Natural killer cell (primary cell): ENCODE measurements at regions not wholly inside any gene's neighbourhood (a gene's known extent, or its start where the extent isn't known, plus 50 kb on each side); places are given as distances from the start of the nearest gene placed in this dataset.

Source experiments
- ATAC-seq, 3 donors: fragments of 150-1000 bp in 2 of 3; fragments of 200-7000 bp in 1 of 3; cut with Tn5 transposase; 1 replicate in 1 of 3; 2 replicates in 2 of 3; pipeline ENCODE4 v1.10.0; 2021; ENCODE audit warnings: mild to moderate bottlenecking in 2 of 3, moderate library complexity in 2 of 3
- DNase-seq, 2 donors: peaks; one replicate each; pipeline versions ENCODE4 v3.0.0 to v3.0.0-alpha.2; 2013 to 2021; ENCODE audit warnings: mixed read lengths in 1 of 2
- H3K27ac ChIP-seq: one replicate; pipeline ENCODE4 v1.5.1; 2013; ENCODE audit warnings: mild to moderate bottlenecking, low read length
- H3K27me3 ChIP-seq: one replicate; pipeline ENCODE4 v1.6.1; 2013; ENCODE audit warnings: low read length; ENCODE audit not compliant: control insufficient read depth, insufficient read depth
- H3K36me3 ChIP-seq: one replicate; pipeline ENCODE4 v1.6.1; 2013; ENCODE audit warnings: low read length; ENCODE audit not compliant: control insufficient read depth, insufficient read depth
- H3K4me1 ChIP-seq: one replicate; pipeline ENCODE4 v1.6.1; 2013; ENCODE audit warnings: low read length; ENCODE audit not compliant: control insufficient read depth, insufficient read depth
- H3K4me3 ChIP-seq: one replicate; pipeline ENCODE4 v1.5.1; 2013; ENCODE audit warnings: low read length
- H3K9me3 ChIP-seq: one replicate; pipeline ENCODE4 v1.6.1; 2013; ENCODE audit warnings: low read length; ENCODE audit not compliant: control insufficient read depth, insufficient read depth
- H3K27ac Mint-ChIP-seq, 2 donors: one replicate each; pipeline ENCODE4 v1.8.0; 2022; ENCODE audit warnings: mild to moderate bottlenecking in 2 of 2, mixed read lengths in 2 of 2, moderate library complexity in 1 of 2
- H3K27me3 Mint-ChIP-seq, 2 donors: one replicate each; pipeline ENCODE4 v1.8.0; 2022; ENCODE audit warnings: low read depth in 2 of 2, mixed read lengths in 2 of 2
- H3K36me3 Mint-ChIP-seq: one replicate; pipeline ENCODE4 v1.8.0; 2022; ENCODE audit warnings: mixed read lengths
- H3K4me1 Mint-ChIP-seq, 2 donors: one replicate each; pipeline ENCODE4 v1.8.0; 2022; ENCODE audit warnings: mixed read lengths in 2 of 2
- H3K4me3 Mint-ChIP-seq: one replicate; pipeline ENCODE4 v1.8.0; 2022; ENCODE audit warnings: mild to moderate bottlenecking, moderate library complexity, mixed read lengths
- H3K9me3 Mint-ChIP-seq, 2 donors: one replicate each; pipeline ENCODE4 v1.8.0; 2022; ENCODE audit warnings: mixed read lengths in 2 of 2
- WGBS: methylation state at CpG from one replicate; pipeline ENCODE4 v1.1.7; 2013; ENCODE audit warnings: missing lambda C conversion rate; ENCODE audit not compliant: insufficient coverage; 5-methylcytosine and 5-hydroxymethylcytosine counted together
- intact Hi-C: fragments of 100-400 bp; cut with micrococcal nuclease; formaldehyde crosslinking; loops from one replicate; pipeline ENCODE4 v1.14.2; 2022
- TF ChIP-seq, protein P1 (sequence below): fragments of 200-600 bp; IDR thresholded peaks from one replicate; pipeline ENCODE4 v1.8.0; 2022; ENCODE audit warnings: antibody characterized with exemption

GRCh38 chr2:6579281-6579680, 286.4 kb downstream of the CMPK2 start:
- no peak overlapping the region for H3K4me3 Mint-ChIP-seq
- ATAC-seq = no peak
- H3K27ac Mint-ChIP-seq = no peak overlapping the region
- Histone ChIP-seq H3K27me3 (no peaks in the 10 kb centered on the region), H3K27ac (no peak overlapping the region), H3K4me3 (no peak overlapping the region), H3K9me3 (no peaks in the 10 kb centered on the region), H3K4me1 (no peaks in the 10 kb centered on the region), H3K36me3 (no peaks in the 10 kb centered on the region)
- DNase-seq = no peak
- TF ChIP-seq, protein P1, sequence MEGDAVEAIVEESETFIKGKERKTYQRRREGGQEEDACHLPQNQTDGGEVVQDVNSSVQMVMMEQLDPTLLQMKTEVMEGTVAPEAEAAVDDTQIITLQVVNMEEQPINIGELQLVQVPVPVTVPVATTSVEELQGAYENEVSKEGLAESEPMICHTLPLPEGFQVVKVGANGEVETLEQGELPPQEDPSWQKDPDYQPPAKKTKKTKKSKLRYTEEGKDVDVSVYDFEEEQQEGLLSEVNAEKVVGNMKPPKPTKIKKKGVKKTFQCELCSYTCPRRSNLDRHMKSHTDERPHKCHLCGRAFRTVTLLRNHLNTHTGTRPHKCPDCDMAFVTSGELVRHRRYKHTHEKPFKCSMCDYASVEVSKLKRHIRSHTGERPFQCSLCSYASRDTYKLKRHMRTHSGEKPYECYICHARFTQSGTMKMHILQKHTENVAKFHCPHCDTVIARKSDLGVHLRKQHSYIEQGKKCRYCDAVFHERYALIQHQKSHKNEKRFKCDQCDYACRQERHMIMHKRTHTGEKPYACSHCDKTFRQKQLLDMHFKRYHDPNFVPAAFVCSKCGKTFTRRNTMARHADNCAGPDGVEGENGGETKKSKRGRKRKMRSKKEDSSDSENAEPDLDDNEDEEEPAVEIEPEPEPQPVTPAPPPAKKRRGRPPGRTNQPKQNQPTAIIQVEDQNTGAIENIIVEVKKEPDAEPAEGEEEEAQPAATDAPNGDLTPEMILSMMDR = no peak
- no peaks in the 10 kb centered on the region for H3K27me3 Mint-ChIP-seq
- H3K4me1 Mint-ChIP-seq = no peaks in the 10 kb centered on the region
- H3K9me3 Mint-ChIP-seq = peaks cover 3 to 7% of the 10 kb centered on the region in 2 donors
- no peaks in the 10 kb centered on the region for H3K36me3 Mint-ChIP-seq
- intact Hi-C loops = no loop called here

DNA sequence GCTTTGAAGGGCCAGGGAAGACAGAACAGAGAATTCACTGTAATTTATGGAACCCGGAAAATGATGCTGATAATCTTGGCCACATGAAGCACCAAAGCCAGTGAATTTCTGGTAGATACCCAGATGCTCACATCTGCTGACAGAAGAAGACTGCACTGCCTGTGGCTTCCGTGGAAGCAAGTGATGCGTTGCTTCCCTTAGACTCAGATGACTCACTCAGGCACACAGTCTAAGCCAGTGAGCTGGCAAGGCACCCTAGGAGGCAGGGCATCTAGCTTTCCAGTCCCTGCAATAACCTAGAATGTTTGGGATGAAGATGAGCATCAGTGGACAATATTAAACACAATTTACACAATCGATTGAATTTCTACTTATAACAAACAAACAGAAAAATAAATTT, 284.7 kb downstream of the CMPK2 start:
- no peaks in the 10 kb centered on the region for H3K9me3 ChIP-seq
- TF ChIP-seq, protein P1 = no peak
- ATAC-seq = no peak
- Mint-ChIP-seq H3K27me3 (no peaks in the 10 kb centered on the region), H3K4me3 (no peak overlapping the region), H3K36me3 (no peaks in the 10 kb centered on the region), H3K27ac (no peak overlapping the region), H3K9me3 (peaks cover 3 to 7% of the 10 kb centered on the region in 2 donors), H3K4me1 (no peaks in the 10 kb centered on the region)
- no peaks in the 10 kb centered on the region for H3K4me1 ChIP-seq
- no peak for DNase-seq
- WGBS = 88% methylated on average over 3 of the region's 4 CpGs
- intact Hi-C loops = no loop called here
- no peak overlapping the region for H3K27ac ChIP-seq
- no peak overlapping the region for H3K4me3 ChIP-seq
- H3K27me3 ChIP-seq = no peaks in the 10 kb centered on the region
- H3K36me3 ChIP-seq = no peaks in the 10 kb centered on the region

- no peak overlapping the region for H3K4me3 Mint-ChIP-seq
- TF ChIP-seq, protein P1 = no peak
- H3K9me3 Mint-ChIP-seq = peaks cover 0 to 6% of the 10 kb centered on the region in 2 donors
- no peak for ATAC-seq
- intact Hi-C loops = no loop called here
- H3K27ac Mint-ChIP-seq = no peak overlapping the region
- 91% methylated on average over 6 of the region's 6 CpGs for WGBS
- Histone ChIP-seq H3K27ac (no peak overlapping the region), H3K4me3 (no peak overlapping the region), H3K4me1 (no peaks in the 10 kb centered on the region), H3K9me3 (no peaks in the 10 kb centered on the region), H3K36me3 (no peaks in the 10 kb centered on the region), H3K27me3 (no peaks in the 10 kb centered on the region)
- DNase-seq = no peak
- no peaks in the 10 kb centered on the region for H3K4me1 Mint-ChIP-seq
- no peaks in the 10 kb centered on the region for H3K36me3 Mint-ChIP-seq
- H3K27me3 Mint-ChIP-seq = no peaks in the 10 kb centered on the region
Observed at GRCh38 chr2:6589150-6589549, 276.6 kb downstream of the CMPK2 start.

DNA sequence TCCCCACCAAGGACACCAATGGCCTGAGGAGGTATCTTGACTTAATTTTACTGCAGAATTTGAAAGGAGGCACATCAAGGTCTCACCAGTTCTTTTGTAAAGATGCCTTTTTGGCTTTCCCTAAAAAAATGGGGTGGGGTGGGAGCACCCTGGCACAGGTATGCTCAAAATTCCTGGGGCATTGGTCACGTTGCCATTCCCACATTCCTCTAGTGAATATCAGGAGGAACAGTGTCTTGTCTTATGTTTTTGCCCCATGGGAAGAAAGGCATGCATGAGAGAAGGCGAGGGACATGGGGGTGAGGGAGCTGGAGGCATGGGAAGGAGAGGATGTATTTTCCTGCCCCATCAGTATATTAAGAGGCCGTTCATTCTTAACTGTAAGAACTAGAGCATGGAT, 275.3 kb downstream of the CMPK2 start:
- DNase-seq (no peak), ATAC-seq (no peak)
- H3K4me3 Mint-ChIP-seq = no peak overlapping the region
- no peaks in the 10 kb centered on the region for H3K27me3 ChIP-seq
- intact Hi-C loops = no loop called here
- H3K4me3 ChIP-seq = no peak overlapping the region
- H3K9me3 Mint-ChIP-seq = peaks cover 0 to 6% of the 10 kb centered on the region in 2 donors
- TF ChIP-seq, protein P1 = no peak
- H3K4me1 ChIP-seq = no peaks in the 10 kb centered on the region
- H3K36me3 ChIP-seq = no peaks in the 10 kb centered on the region
- H3K36me3 Mint-ChIP-seq = no peaks in the 10 kb centered on the region
- H3K27ac ChIP-seq = no peak overlapping the region
- H3K27ac Mint-ChIP-seq = no peak overlapping the region
- WGBS = 75% methylated on average over 2 of the region's 3 CpGs
- no peaks in the 10 kb centered on the region for H3K4me1 Mint-ChIP-seq
- H3K27me3 Mint-ChIP-seq = no peaks in the 10 kb centered on the region
- no peaks in the 10 kb centered on the region for H3K9me3 ChIP-seq
